Coronary artery (tissue), 2 donors: ENCODE measurements at regions not wholly inside any gene's neighbourhood (a gene's known extent, or its start where the extent isn't known, plus 50 kb on each side); places are given as distances from the start of the nearest gene placed in this dataset.
"Not testable (repeated sequence)": the region's sequence is repeated elsewhere in the genome, so short reads cannot be mapped to it uniquely, and the experiment has no call there.

ENCODE experiments used
- DNase-seq: peaks from one replicate; pipeline ENCODE4 v3.0.0-alpha.2; 2017; ENCODE audit warnings: low spot score
- H3K27ac ChIP-seq, 2 donors: fragments of 200-600 bp; sonication (generic); one replicate each; pipeline ENCODE4 v1.5.1; 2016 to 2019
- H3K4me3 ChIP-seq: fragments of 200-600 bp; sonication (generic); 2 replicates; pipeline ENCODE4 v1.5.1; 2016; ENCODE audit warnings: mild to moderate bottlenecking, moderate library complexity
- CTCF ChIP-seq: fragments of 200-600 bp; sonication (generic); IDR thresholded peaks from one replicate; pipeline ENCODE4 v1.5.1; 2019; ENCODE audit warnings: antibody characterized with exemption

- TF ChIP-seq CTCF, result no peak
- DNase-seq, result no peak
- H3K27ac ChIP-seq, result no peak overlapping the region
- H3K4me3 ChIP-seq, result no peak overlapping the region
These were observed 786.8 kb upstream of the FBXO33 start for GRCh38 chr14:40219032-40219431.

- TF ChIP-seq CTCF, result no peak
- no peak for DNase-seq
These were observed 786.2 kb upstream of the FBXO33 start for GRCh38 chr14:40218282-40218941.

GRCh38 chr14:40216976-40217375 lies 784.7 kb upstream of the FBXO33 start:
- Histone ChIP-seq H3K27ac (no peak overlapping the region), H3K4me3 (no peak overlapping the region)
- no peak for DNase-seq
- no peak for TF ChIP-seq CTCF

More at GRCh38 chr14:40218282-40218941, 786.2 kb upstream of the FBXO33 start:
- H3K4me3 ChIP-seq, result no peak overlapping the region
- no peak overlapping the region for H3K27ac ChIP-seq

GRCh38 chr14:40216408-40216807 lies 784.2 kb upstream of the FBXO33 start:
- not testable (repeated sequence) for DNase-seq, H3K4me3 ChIP-seq, H3K27ac ChIP-seq

GRCh38 chr14:40213701-40214100 lies 781.5 kb upstream of the FBXO33 start:
- Histone ChIP-seq H3K4me3 (no peak overlapping the region), H3K27ac (no peak overlapping the region)
- TF ChIP-seq CTCF, result no peak
- no peak for DNase-seq

GRCh38 chr14:40204441-40205175 lies 772.4 kb upstream of the FBXO33 start:
- no peak for TF ChIP-seq CTCF
- Histone ChIP-seq H3K4me3 (no peak overlapping the region), H3K27ac (no peak overlapping the region)
- DNase-seq, result no peak

GRCh38 chr14:40199101-40199500 lies 766.9 kb upstream of the FBXO33 start:
- Histone ChIP-seq H3K27ac (no peak overlapping the region), H3K4me3 (no peak overlapping the region)
- no peak for DNase-seq
- TF ChIP-seq CTCF, result no peak
